Esophagus squamous epithelium (tissue), 5 donors: ENCODE measurements at regions not wholly inside any gene's neighbourhood (a gene's known extent, or its start where the extent isn't known, plus 50 kb on each side); places are given as distances from the start of the nearest gene placed in this dataset.

Experiments used
- DNase-seq: peaks from one replicate; lab custom pipeline; 2025; lab: John Stamatoyannopoulos, UW
- H3K27ac ChIP-seq, 4 donors: fragments of 200-600 bp; sonication (generic); one replicate each; pipeline ENCODE4 v1.5.1; 2016 to 2019; ENCODE audit warnings: mild to moderate bottlenecking in 1 of 4
- H3K27me3 ChIP-seq, 4 donors: fragments of 200-600 bp; sonication (generic); 1 replicate in 3 of 4; 2 replicates in 1 of 4; pipeline versions ENCODE4 v1.5.1 to v1.6.0; 2017 to 2021; ENCODE audit warnings: antibody characterized with exemption in 1 of 4
- H3K36me3 ChIP-seq, 3 donors: fragments of 200-600 bp; sonication (generic); one replicate each; pipeline ENCODE4 v1.5.1; 2016 to 2019
- H3K4me1 ChIP-seq, 3 donors: fragments of 200-600 bp; sonication (generic); one replicate each; pipeline ENCODE4 v1.5.1; 2017 to 2019
- H3K4me3 ChIP-seq, 4 donors: fragments of 200-600 bp; sonication (generic); 1 replicate in 3 of 4; 2 replicates in 1 of 4; pipeline ENCODE4 v1.5.1; 2016 to 2019; ENCODE audit warnings: mild to moderate bottlenecking in 2 of 4, moderate library complexity in 1 of 4
- H3K9me3 ChIP-seq, 3 donors: fragments of 200-600 bp; sonication (generic); one replicate each; pipeline ENCODE4 v1.5.1; 2016 to 2019
- POLR2A ChIP-seq, 4 donors: fragments of 450-650 bp; IDR thresholded peaks; one replicate each; pipeline ENCODE4 v1.6.1; 2017; ENCODE audit warnings: antibody characterized with exemption in 4 of 4, mild to moderate bottlenecking in 4 of 4, moderate library complexity in 3 of 4
- WGBS, 2 donors: methylation state at CpG; one replicate each; pipeline ENCODE4 v1.1.5; 2018; 5-methylcytosine and 5-hydroxymethylcytosine counted together
- intact Hi-C: fragments of 100-400 bp; cut with DNase I; formaldehyde crosslinking; loops from one replicate; pipeline ENCODE4 v1.15.0; 2022
- TF ChIP-seq, protein P1 (sequence below), 6 experiments: fragments of 450-650 bp in 4 of 6; fragments of 200-600 bp in 2 of 6; sonication (generic) in 2 of 6; IDR thresholded peaks; one replicate each; pipeline ENCODE4 v1.5.1; 2016 to 2019; ENCODE audit warnings: antibody characterized with exemption in 6 of 6, mild to moderate bottlenecking in 4 of 6, moderate library complexity in 4 of 6
- donor health status: DM: yes; HTN: yes; CAD: no.

DNA sequence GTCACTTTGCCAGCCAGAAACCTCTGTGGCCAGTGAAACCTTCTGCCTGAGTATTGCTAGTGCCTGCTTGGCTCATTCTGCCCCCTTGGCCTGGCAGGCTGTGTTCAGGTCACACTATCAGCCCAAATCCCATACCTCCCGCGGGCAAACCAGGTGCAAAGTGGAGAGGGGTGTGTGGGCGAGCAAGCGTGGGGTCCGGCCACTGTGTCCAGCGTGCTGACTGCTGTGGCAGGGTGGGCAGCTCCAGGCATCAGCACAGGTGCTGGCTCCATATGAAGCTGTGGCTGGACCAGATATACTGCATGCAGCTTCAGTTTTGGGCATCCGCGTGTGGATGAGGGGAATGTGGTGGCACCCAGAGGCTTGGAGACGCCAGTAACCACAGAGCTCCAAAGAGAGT, 576.5 kb upstream of the EDIL3 start:
- Histone ChIP-seq H3K27ac (no peak overlapping the region), H3K9me3 (no peaks in the 10 kb centered on the region), H3K36me3 (no peaks in the 10 kb centered on the region), H3K4me1 (no peaks in the 10 kb centered on the region), H3K27me3 (no peaks in the 10 kb centered on the region), H3K4me3 (no peak overlapping the region)
- intact Hi-C loops, result no loop called here
- 92% methylated on average over 5 to 6 of the region's 9 CpGs for WGBS, 2 donors
- no peak for TF ChIP-seq POLR2A (IDR thresholded peaks at IDR 0.05)
- TF ChIP-seq, protein P1, sequence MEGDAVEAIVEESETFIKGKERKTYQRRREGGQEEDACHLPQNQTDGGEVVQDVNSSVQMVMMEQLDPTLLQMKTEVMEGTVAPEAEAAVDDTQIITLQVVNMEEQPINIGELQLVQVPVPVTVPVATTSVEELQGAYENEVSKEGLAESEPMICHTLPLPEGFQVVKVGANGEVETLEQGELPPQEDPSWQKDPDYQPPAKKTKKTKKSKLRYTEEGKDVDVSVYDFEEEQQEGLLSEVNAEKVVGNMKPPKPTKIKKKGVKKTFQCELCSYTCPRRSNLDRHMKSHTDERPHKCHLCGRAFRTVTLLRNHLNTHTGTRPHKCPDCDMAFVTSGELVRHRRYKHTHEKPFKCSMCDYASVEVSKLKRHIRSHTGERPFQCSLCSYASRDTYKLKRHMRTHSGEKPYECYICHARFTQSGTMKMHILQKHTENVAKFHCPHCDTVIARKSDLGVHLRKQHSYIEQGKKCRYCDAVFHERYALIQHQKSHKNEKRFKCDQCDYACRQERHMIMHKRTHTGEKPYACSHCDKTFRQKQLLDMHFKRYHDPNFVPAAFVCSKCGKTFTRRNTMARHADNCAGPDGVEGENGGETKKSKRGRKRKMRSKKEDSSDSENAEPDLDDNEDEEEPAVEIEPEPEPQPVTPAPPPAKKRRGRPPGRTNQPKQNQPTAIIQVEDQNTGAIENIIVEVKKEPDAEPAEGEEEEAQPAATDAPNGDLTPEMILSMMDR (IDR thresholded peaks at IDR 0.05), result no peak
- DNase-seq, result no peak

DNA sequence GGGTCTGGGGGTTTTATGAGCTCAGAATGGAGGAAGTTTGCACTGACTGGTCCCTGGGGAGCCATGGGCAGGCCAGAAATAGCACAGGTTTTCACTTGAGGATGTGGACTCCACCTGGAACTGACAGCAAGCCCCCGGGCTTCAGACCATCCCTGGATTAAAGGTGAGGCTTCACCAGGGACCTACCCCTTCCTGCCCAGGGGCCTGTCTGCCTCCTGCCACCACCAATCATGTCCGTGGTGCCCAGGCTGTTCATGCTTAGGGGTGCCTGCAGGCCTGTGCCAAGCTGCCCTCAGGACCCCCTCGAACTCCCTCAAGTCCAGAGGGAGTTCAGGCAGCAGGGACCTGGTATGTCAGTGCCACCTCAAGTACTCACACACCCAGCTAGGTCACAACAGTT, 577.2 kb upstream of the EDIL3 start:
- DNase-seq, result no peak
- TF ChIP-seq, protein P1 (IDR thresholded peaks at IDR 0.05), result no peak
- no peak for TF ChIP-seq POLR2A (IDR thresholded peaks at IDR 0.05)
- WGBS, 2 donors, result 50% methylated on average over 2 of the region's 3 CpGs; no CpG with 5 or more reads in 1 of the 2 donors

DNA sequence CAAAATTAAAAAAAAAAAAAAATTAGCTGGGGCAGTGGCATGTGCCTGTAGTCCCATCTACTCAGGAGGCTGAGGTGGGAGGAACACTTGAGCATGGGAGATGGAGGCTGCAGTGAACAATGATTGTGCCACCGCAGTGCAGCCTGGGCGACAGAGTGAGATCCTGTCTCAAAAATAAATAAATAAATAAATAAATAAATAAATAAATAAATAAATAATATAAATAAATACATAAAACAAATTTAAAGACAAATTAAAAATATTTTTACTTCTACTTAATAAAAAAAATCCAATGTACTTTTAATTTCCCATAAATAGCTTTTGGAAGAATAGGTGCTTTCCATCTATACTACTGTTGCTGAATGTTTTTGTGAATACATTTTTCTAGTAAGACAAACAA, 598.4 kb upstream of the EDIL3 start:
- intact Hi-C loops, result no loop called here
- no peak for TF ChIP-seq POLR2A (IDR thresholded peaks at IDR 0.05)
- TF ChIP-seq, protein P1 (IDR thresholded peaks at IDR 0.05), result no peak
- H3K4me1 ChIP-seq, result no peaks in the 10 kb centered on the region
- 37 to 50% methylated on average over 2 of the region's 2 CpGs for WGBS, 2 donors
- H3K27ac ChIP-seq, result no peak overlapping the region
- H3K4me3 ChIP-seq, result no peak overlapping the region
- no peaks in the 10 kb centered on the region for H3K27me3 ChIP-seq
- no peak for DNase-seq
- no peaks in the 10 kb centered on the region for H3K36me3 ChIP-seq
- no peaks in the 10 kb centered on the region for H3K9me3 ChIP-seq

More for the DNA sequence above, 577.2 kb upstream of the EDIL3 start:
- H3K4me3 ChIP-seq, result no peak overlapping the region
- H3K27ac ChIP-seq, result no peak overlapping the region
- H3K9me3 ChIP-seq, result no peaks in the 10 kb centered on the region
- no peaks in the 10 kb centered on the region for H3K27me3 ChIP-seq
- intact Hi-C loops, result no loop called here
- H3K36me3 ChIP-seq, result no peaks in the 10 kb centered on the region
- H3K4me1 ChIP-seq, result no peaks in the 10 kb centered on the region

DNA sequence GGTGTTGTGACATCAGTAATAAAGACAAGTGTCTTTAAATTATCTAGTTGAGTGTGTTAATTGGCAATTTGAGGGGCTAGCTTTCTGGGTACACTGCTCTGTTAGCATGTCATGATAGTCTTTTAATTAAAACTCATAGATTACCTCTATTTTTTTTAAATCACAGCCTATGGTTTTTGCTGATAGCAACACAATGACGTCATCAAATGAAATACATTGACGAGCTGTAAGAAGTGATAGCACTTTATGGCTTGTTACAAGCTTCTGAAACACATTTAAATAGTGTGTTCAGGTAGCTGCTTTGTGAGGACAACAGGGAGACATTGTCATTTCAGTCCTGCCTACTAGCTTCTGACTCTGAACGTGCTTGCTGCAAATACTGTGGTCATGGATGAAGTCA, 600.5 kb upstream of the EDIL3 start:
- Histone ChIP-seq H3K36me3 (no peaks in the 10 kb centered on the region), H3K27me3 (no peaks in the 10 kb centered on the region), H3K4me3 (no peak overlapping the region), H3K4me1 (no peaks in the 10 kb centered on the region), H3K27ac (no peak overlapping the region), H3K9me3 (no peaks in the 10 kb centered on the region)
- DNase-seq, result no peak
- intact Hi-C loops, result no loop called here
- 27 to 30% methylated on average over 3 of the region's 3 CpGs for WGBS, 2 donors
- TF ChIP-seq, protein P1 (IDR thresholded peaks at IDR 0.05), result no peak
- no peak for TF ChIP-seq POLR2A (IDR thresholded peaks at IDR 0.05)

DNA sequence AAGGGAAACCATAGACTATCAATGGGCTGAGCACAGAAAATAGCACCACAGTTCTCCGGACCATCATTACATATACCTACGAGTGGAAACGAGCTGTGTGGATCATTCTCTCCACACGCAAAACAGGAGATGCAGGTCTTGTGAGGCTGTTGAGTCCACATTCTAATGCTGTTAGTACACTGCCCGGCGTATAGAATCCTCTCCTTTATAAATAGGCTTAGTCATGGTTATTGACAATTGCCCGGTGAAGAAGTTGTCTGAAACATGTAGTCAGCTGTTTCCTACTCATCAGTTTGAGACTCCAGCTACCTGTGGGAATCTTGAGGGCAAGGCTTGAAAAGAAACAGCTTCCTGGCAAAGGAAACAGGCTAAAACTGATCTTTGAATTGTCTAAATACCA, 602.0 kb upstream of the EDIL3 start:
- WGBS, 2 donors, result 55 to 69% methylated on average over 6 to 7 of the region's 7 CpGs
- DNase-seq, result no peak

More for the DNA sequence above, 602.0 kb upstream of the EDIL3 start:
- Histone ChIP-seq H3K9me3 (no peaks in the 10 kb centered on the region), H3K27ac (no peak overlapping the region), H3K4me1 (no peaks in the 10 kb centered on the region), H3K27me3 (no peaks in the 10 kb centered on the region), H3K36me3 (no peaks in the 10 kb centered on the region), H3K4me3 (no peak overlapping the region)
- intact Hi-C loops, result no loop called here
- TF ChIP-seq, protein P1 (IDR thresholded peaks at IDR 0.05), result no peak
- TF ChIP-seq POLR2A (IDR thresholded peaks at IDR 0.05), result no peak
